ENCODE measurements at regions not wholly inside any gene's neighbourhood (a gene's known extent, or its start where the extent isn't known, plus 50 kb on each side); places are given as distances from the start of the nearest gene placed in this dataset.
"Not testable (repeated sequence)": the region's sequence is repeated elsewhere in the genome, so short reads cannot be mapped to it uniquely, and the experiment has no call there.

- H3K4me3 ChIP-seq (replicated peaks; ENCODE audit: low read depth, low read length); H3K27me3 ChIP-seq (replicated peaks; ENCODE audit: control insufficient read depth, insufficient read depth, low read length); DNase-seq (ENCODE audit: extremely low read depth, insufficient read length); H3K36me3 ChIP-seq (ENCODE audit: control insufficient read depth, insufficient read depth, low read length): not testable (repeated sequence)
These were observed 62.0 kb upstream of the ZNG1F start for GRCh38 chr9:41251101-41251500.

GRCh38 chr9:41246702-41247101 is 57.6 kb upstream of the ZNG1F start:
- DNase-seq (ENCODE audit: extremely low read depth, insufficient read length); H3K27me3 ChIP-seq (replicated peaks; ENCODE audit: control insufficient read depth, insufficient read depth, low read length); H3K4me3 ChIP-seq (replicated peaks; ENCODE audit: low read depth, low read length); H3K36me3 ChIP-seq (ENCODE audit: control insufficient read depth, insufficient read depth, low read length): not testable (repeated sequence)
